ENCODE measurements at regions not wholly inside any gene's neighbourhood (a gene's known extent, or its start where the extent isn't known, plus 50 kb on each side); places are given as distances from the start of the nearest gene placed in this dataset.

GRCh38 chr1:5748286-5749225, 243.7 kb downstream of the NPHP4 start:
- no peak for DNase-seq

GRCh38 chr1:5747426-5748285, 244.6 kb downstream of the NPHP4 start:
- DNase-seq, result no peak

- no peak for DNase-seq
Observed at GRCh38 chr1:5746611-5747425, 245.4 kb downstream of the NPHP4 start.

GRCh38 chr1:5745800-5746610, 246.2 kb downstream of the NPHP4 start:
- peak; percentile 40 for DNase-seq

GRCh38 chr1:5744911-5745799, 247.1 kb downstream of the NPHP4 start:
- DNase-seq, result no peak

- DNase-seq, result no peak
Observed at GRCh38 chr1:5744341-5744740, 247.9 kb downstream of the NPHP4 start.

GRCh38 chr1:5743435-5744095, 248.7 kb downstream of the NPHP4 start:
- no peak for DNase-seq

- no peak for DNase-seq
Observed at GRCh38 chr1:5742801-5743200, 249.4 kb downstream of the NPHP4 start.

GRCh38 chr1:5742032-5742431, 250.2 kb downstream of the NPHP4 start:
- DNase-seq, result no peak

- no peak for DNase-seq
Observed at GRCh38 chr1:5740865-5741860, 251.1 kb downstream of the NPHP4 start.

- DNase-seq, result no peak
Observed at GRCh38 chr1:5740450-5740849, 251.8 kb downstream of the NPHP4 start.

GRCh38 chr1:5739561-5740078, 252.6 kb downstream of the NPHP4 start:
- DNase-seq, result no peak

- DNase-seq, result no peak
Observed at GRCh38 chr1:5738911-5739462, 253.2 kb downstream of the NPHP4 start.

- DNase-seq, result no peak
Observed at GRCh38 chr1:5737081-5737480, 255.1 kb downstream of the NPHP4 start.

GRCh38 chr1:5734996-5735395, 257.2 kb downstream of the NPHP4 start:
- DNase-seq, result no peak

- DNase-seq, result no peak
Observed at GRCh38 chr1:5734414-5734813, 257.8 kb downstream of the NPHP4 start.

- no peak for DNase-seq
Observed at GRCh38 chr1:5733596-5733995, 258.6 kb downstream of the NPHP4 start.

GRCh38 chr1:5731110-5731423, 261.2 kb downstream of the NPHP4 start:
- no peak for DNase-seq

Data from CD4-positive, alpha-beta T cell treated with Interleukin-4 for 4 hours (primary cell).